ENCODE measurements at regions not wholly inside any gene's neighbourhood (a gene's known extent, or its start where the extent isn't known, plus 50 kb on each side); places are given as distances from the start of the nearest gene placed in this dataset.

GRCh38 chr2:16861111-16861510 is 195.5 kb upstream of the CYRIA start:
- no peak for TF ChIP-seq POLR2A (IDR thresholded peaks at IDR 0.05; ENCODE audit: low read depth, low read length)
- no peak for TF ChIP-seq POLR2AphosphoS5 (IDR thresholded peaks at IDR 0.05; ENCODE audit: low read depth, low read length)
- no peak for TF ChIP-seq TAF1 (IDR thresholded peaks at IDR 0.05; ENCODE audit: borderline replicate concordance, low read depth, low read length)

All from GM12892 (cell line).